ENCODE measurements at regions not wholly inside any gene's neighbourhood (a gene's known extent, or its start where the extent isn't known, plus 50 kb on each side); places are given as distances from the start of the nearest gene placed in this dataset.

- Histone ChIP-seq H3K4me1 (ENCODE audit: insufficient read depth, low read length, severe bottlenecking) (no peaks in the 10 kb centered on the region), H3K36me3 (ENCODE audit: insufficient read depth, low read length) (no peaks in the 10 kb centered on the region), H3K79me2 (ENCODE audit: insufficient read depth, low read length) (no peaks in the 10 kb centered on the region), H3K27me3 (ENCODE audit: insufficient read depth, low read length) (no peaks in the 10 kb centered on the region), H3K9ac (ENCODE audit: low read length) (no peak overlapping the region), H2AFZ (ENCODE audit: low read length) (no peak overlapping the region), H3F3A (ENCODE audit: insufficient read depth, low read length) (no peaks in the 10 kb centered on the region), H3K4me2 (ENCODE audit: low read length) (no peak overlapping the region), H3K27ac (ENCODE audit: low read depth, low read length, poor library complexity, severe bottlenecking) (no peak overlapping the region), H3K9me3 (ENCODE audit: low read length) (peaks cover 11% of the 10 kb centered on the region), H4K20me1 (ENCODE audit: insufficient read depth, low read length) (no peaks in the 10 kb centered on the region), H3K4me3 (ENCODE audit: low read depth, low read length, poor library complexity, severe bottlenecking) (no peak overlapping the region), H3K9me2 (ENCODE audit: low read depth, low read length) (no peaks in the 10 kb centered on the region)
- TF ChIP-seq, protein P1, sequence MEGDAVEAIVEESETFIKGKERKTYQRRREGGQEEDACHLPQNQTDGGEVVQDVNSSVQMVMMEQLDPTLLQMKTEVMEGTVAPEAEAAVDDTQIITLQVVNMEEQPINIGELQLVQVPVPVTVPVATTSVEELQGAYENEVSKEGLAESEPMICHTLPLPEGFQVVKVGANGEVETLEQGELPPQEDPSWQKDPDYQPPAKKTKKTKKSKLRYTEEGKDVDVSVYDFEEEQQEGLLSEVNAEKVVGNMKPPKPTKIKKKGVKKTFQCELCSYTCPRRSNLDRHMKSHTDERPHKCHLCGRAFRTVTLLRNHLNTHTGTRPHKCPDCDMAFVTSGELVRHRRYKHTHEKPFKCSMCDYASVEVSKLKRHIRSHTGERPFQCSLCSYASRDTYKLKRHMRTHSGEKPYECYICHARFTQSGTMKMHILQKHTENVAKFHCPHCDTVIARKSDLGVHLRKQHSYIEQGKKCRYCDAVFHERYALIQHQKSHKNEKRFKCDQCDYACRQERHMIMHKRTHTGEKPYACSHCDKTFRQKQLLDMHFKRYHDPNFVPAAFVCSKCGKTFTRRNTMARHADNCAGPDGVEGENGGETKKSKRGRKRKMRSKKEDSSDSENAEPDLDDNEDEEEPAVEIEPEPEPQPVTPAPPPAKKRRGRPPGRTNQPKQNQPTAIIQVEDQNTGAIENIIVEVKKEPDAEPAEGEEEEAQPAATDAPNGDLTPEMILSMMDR (IDR thresholded peaks at IDR 0.05; ENCODE audit: low read length): no peak
Measured at GRCh38 chr2:63767307-63767706, 74.4 kb upstream of the UGP2 start.

- no peaks in the 10 kb centered on the region for H3K4me1 ChIP-seq (ENCODE audit: insufficient read depth, low read length, severe bottlenecking)
- H3K4me3 ChIP-seq (ENCODE audit: low read depth, low read length, poor library complexity, severe bottlenecking): no peak overlapping the region
- H2AFZ ChIP-seq (ENCODE audit: low read length): no peak overlapping the region
- H3K27me3 ChIP-seq (ENCODE audit: insufficient read depth, low read length): no peaks in the 10 kb centered on the region
- H4K20me1 ChIP-seq (ENCODE audit: insufficient read depth, low read length): no peaks in the 10 kb centered on the region
- no peak overlapping the region for H3K9ac ChIP-seq (ENCODE audit: low read length)
- no peak overlapping the region for H3K27ac ChIP-seq (ENCODE audit: low read depth, low read length, poor library complexity, severe bottlenecking)
- H3K9me3 ChIP-seq (ENCODE audit: low read length): peaks cover 11% of the 10 kb centered on the region
- no peak overlapping the region for H3K4me2 ChIP-seq (ENCODE audit: low read length)
- H3K36me3 ChIP-seq (ENCODE audit: insufficient read depth, low read length): no peaks in the 10 kb centered on the region
- no peaks in the 10 kb centered on the region for H3F3A ChIP-seq (ENCODE audit: insufficient read depth, low read length)
- H3K79me2 ChIP-seq (ENCODE audit: insufficient read depth, low read length): no peaks in the 10 kb centered on the region
- no peak for TF ChIP-seq EZH2 (IDR thresholded peaks at IDR 0.05; ENCODE audit: borderline replicate concordance, low read length)
- TF ChIP-seq, protein P1 (IDR thresholded peaks at IDR 0.05; ENCODE audit: low read length): no peak
- no peaks in the 10 kb centered on the region for H3K9me2 ChIP-seq (ENCODE audit: low read depth, low read length)
Measured at GRCh38 chr2:63768051-63768450, 73.6 kb upstream of the UGP2 start.

GRCh38 chr2:63769915-63770314 lies 71.8 kb upstream of the UGP2 start:
- Histone ChIP-seq H3K79me2 (ENCODE audit: insufficient read depth, low read length) (no peaks in the 10 kb centered on the region), H3K9ac (ENCODE audit: low read length) (no peak overlapping the region), H3K4me3 (ENCODE audit: low read depth, low read length, poor library complexity, severe bottlenecking) (no peak overlapping the region), H3F3A (ENCODE audit: insufficient read depth, low read length) (no peaks in the 10 kb centered on the region), H3K27me3 (ENCODE audit: insufficient read depth, low read length) (no peaks in the 10 kb centered on the region), H3K9me2 (ENCODE audit: low read depth, low read length) (no peaks in the 10 kb centered on the region), H3K27ac (ENCODE audit: low read depth, low read length, poor library complexity, severe bottlenecking) (no peak overlapping the region), H2AFZ (ENCODE audit: low read length) (peak overlapping the region; percentile 59; the same call in 1 of the 2 replicates), H3K36me3 (ENCODE audit: insufficient read depth, low read length) (no peaks in the 10 kb centered on the region), H3K9me3 (ENCODE audit: low read length) (peaks cover 11% of the 10 kb centered on the region), H3K4me1 (ENCODE audit: insufficient read depth, low read length, severe bottlenecking) (no peaks in the 10 kb centered on the region), H3K4me2 (ENCODE audit: low read length) (no peak overlapping the region), H4K20me1 (ENCODE audit: insufficient read depth, low read length) (no peaks in the 10 kb centered on the region)
- no peak for TF ChIP-seq EZH2 (IDR thresholded peaks at IDR 0.05; ENCODE audit: borderline replicate concordance, low read length)
- TF ChIP-seq, protein P1 (IDR thresholded peaks at IDR 0.05; ENCODE audit: low read length): no peak
